SK-N-SH (cell line): ENCODE measurements at regions not wholly inside any gene's neighbourhood (a gene's known extent, or its start where the extent isn't known, plus 50 kb on each side); places are given as distances from the start of the nearest gene placed in this dataset.

Source experiments
- TCF12 ChIP-seq: IDR thresholded peaks from 2 replicates; pipeline ENCODE4 v1.4.0; 2012
- TF ChIP-seq, protein P1 (sequence below): fragments of 150-350 bp; IDR thresholded peaks from 2 replicates; pipeline ENCODE4 v1.6.1; 2017; ENCODE audit warnings: antibody characterized with exemption, low read length, low read depth, borderline replicate concordance

DNA sequence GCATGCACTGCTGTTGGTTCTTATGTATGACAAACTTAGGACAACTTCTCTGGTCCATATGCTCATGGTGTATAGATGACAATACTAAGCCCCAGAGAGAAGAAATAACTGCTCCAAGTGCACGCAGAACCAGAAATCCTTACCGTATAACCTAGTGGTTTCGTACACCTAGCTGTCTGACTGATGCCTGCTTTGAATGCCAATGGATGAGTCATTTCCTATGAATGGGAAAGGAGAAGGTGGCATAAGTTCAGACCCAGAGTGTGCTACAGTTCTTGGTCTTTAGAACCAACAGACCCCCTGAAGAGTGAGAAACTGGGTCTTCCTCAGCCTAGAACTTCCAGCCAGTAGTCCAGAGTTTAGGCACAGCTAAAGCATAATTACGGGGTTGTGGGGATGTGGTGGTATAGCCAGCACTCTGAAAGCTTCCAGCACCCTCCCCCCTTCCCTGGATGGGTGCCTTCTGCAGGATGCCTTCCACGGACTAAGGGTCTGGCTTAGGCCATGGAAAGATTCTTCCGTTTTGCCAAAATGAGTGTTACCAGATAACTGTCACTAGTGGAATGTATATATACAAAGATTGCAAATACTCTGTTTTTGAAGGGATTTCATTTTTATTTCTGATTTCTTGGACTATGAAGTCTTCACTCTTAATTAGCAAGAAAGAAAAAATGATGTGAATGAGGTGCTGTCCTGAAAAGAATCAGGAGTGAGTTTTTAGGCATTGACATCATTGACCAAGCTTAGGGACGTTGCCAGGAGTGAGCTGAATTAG, 84.6 kb upstream of the PACRGL start:
- TF ChIP-seq TCF12: no peak
- TF ChIP-seq, protein P1, sequence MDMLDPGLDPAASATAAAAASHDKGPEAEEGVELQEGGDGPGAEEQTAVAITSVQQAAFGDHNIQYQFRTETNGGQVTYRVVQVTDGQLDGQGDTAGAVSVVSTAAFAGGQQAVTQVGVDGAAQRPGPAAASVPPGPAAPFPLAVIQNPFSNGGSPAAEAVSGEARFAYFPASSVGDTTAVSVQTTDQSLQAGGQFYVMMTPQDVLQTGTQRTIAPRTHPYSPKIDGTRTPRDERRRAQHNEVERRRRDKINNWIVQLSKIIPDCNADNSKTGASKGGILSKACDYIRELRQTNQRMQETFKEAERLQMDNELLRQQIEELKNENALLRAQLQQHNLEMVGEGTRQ: no peak
